Osteocyte (in vitro differentiated cells): ENCODE measurements at regions not wholly inside any gene's neighbourhood (a gene's known extent, or its start where the extent isn't known, plus 50 kb on each side); places are given as distances from the start of the nearest gene placed in this dataset.
A peak's percentile ranks its signal among the peaks of the same experiment; 100 is the strongest.

Experiments used
- DNase-seq: peaks from one replicate; pipeline ENCODE4 v3.0.0; 2021; ENCODE audit warnings: mixed read lengths; ENCODE audit not compliant: unreplicated experiment; ENCODE audit errors: extremely low spot score
- H3K27ac Mint-ChIP-seq: one replicate; pipeline ENCODE4 v1.8.0; 2021; ENCODE audit warnings: mild to moderate bottlenecking, mixed read lengths; ENCODE audit not compliant: unreplicated experiment
- H3K27me3 Mint-ChIP-seq: one replicate; pipeline ENCODE4 v1.8.0; 2021; ENCODE audit warnings: mixed read lengths; ENCODE audit not compliant: unreplicated experiment
- H3K36me3 Mint-ChIP-seq: one replicate; pipeline ENCODE4 v1.8.0; 2021; ENCODE audit warnings: mixed read lengths; ENCODE audit not compliant: unreplicated experiment
- H3K4me1 Mint-ChIP-seq: one replicate; pipeline ENCODE4 v1.8.0; 2021; ENCODE audit warnings: mixed read lengths; ENCODE audit not compliant: unreplicated experiment
- H3K4me3 Mint-ChIP-seq: one replicate; pipeline ENCODE4 v1.8.0; 2021; ENCODE audit warnings: mild to moderate bottlenecking, moderate library complexity, mixed read lengths; ENCODE audit not compliant: unreplicated experiment
- H3K9me3 Mint-ChIP-seq: one replicate; pipeline ENCODE4 v1.8.0; 2021; ENCODE audit warnings: mixed read lengths; ENCODE audit not compliant: unreplicated experiment
- CTCF ChIP-seq: fragments of 200-600 bp; sonication (generic); IDR thresholded peaks from 2 replicates; pipeline ENCODE4 v1.5.0; 2021; ENCODE audit warnings: antibody characterized with exemption, mild to moderate bottlenecking, moderate library complexity

- no peak overlapping the region for H3K4me3 Mint-ChIP-seq
- TF ChIP-seq CTCF, result no peak
- DNase-seq, result no peak
- no peak overlapping the region for H3K27ac Mint-ChIP-seq
- H3K27me3 Mint-ChIP-seq, result peaks cover 28% of the 10 kb centered on the region
- peaks cover 14% of the 10 kb centered on the region for H3K4me1 Mint-ChIP-seq
- no peaks in the 10 kb centered on the region for H3K36me3 Mint-ChIP-seq
- H3K9me3 Mint-ChIP-seq, result no peaks in the 10 kb centered on the region
Measured at GRCh38 chr17:71824671-71825070, 296.1 kb upstream of the SOX9 start.

GRCh38 chr17:71825687-71826086, 295.1 kb upstream of the SOX9 start:
- Mint-ChIP-seq H3K9me3 (no peaks in the 10 kb centered on the region), H3K36me3 (no peaks in the 10 kb centered on the region), H3K27ac (no peak overlapping the region), H3K4me3 (no peak overlapping the region), H3K27me3 (peaks cover 35% of the 10 kb centered on the region), H3K4me1 (peaks cover 14% of the 10 kb centered on the region)
- no peak for TF ChIP-seq CTCF
- no peak for DNase-seq

- Mint-ChIP-seq H3K27ac (peak overlapping the region; percentile 61), H3K36me3 (no peaks in the 10 kb centered on the region), H3K9me3 (no peaks in the 10 kb centered on the region), H3K27me3 (peaks cover 34% of the 10 kb centered on the region), H3K4me1 (peaks cover 14% of the 10 kb centered on the region), H3K4me3 (no peak overlapping the region)
- DNase-seq, result no peak
- TF ChIP-seq CTCF, result no peak
Measured at GRCh38 chr17:71828182-71828596, 292.6 kb upstream of the SOX9 start.

- H3K4me1 Mint-ChIP-seq, result peaks cover 14% of the 10 kb centered on the region
- H3K9me3 Mint-ChIP-seq, result no peaks in the 10 kb centered on the region
- DNase-seq, result no peak
- no peak overlapping the region for H3K27ac Mint-ChIP-seq
- H3K27me3 Mint-ChIP-seq, result peaks cover 28% of the 10 kb centered on the region
- no peak for TF ChIP-seq CTCF
- no peaks in the 10 kb centered on the region for H3K36me3 Mint-ChIP-seq
- H3K4me3 Mint-ChIP-seq, result no peak overlapping the region
Measured at GRCh38 chr17:71830866-71831265, 290.0 kb upstream of the SOX9 start.

- no peak overlapping the region for H3K4me3 Mint-ChIP-seq
- H3K36me3 Mint-ChIP-seq, result no peaks in the 10 kb centered on the region
- peaks cover 8% of the 10 kb centered on the region for H3K9me3 Mint-ChIP-seq
- H3K27ac Mint-ChIP-seq, result no peak overlapping the region
- peaks cover 2% of the 10 kb centered on the region for H3K27me3 Mint-ChIP-seq
- no peaks in the 10 kb centered on the region for H3K4me1 Mint-ChIP-seq
- no peak for DNase-seq
- TF ChIP-seq CTCF, result no peak
Measured at GRCh38 chr17:71842986-71843385, 277.8 kb upstream of the SOX9 start.
